ENCODE measurements at regions not wholly inside any gene's neighbourhood (a gene's known extent, or its start where the extent isn't known, plus 50 kb on each side); places are given as distances from the start of the nearest gene placed in this dataset.

DNA sequence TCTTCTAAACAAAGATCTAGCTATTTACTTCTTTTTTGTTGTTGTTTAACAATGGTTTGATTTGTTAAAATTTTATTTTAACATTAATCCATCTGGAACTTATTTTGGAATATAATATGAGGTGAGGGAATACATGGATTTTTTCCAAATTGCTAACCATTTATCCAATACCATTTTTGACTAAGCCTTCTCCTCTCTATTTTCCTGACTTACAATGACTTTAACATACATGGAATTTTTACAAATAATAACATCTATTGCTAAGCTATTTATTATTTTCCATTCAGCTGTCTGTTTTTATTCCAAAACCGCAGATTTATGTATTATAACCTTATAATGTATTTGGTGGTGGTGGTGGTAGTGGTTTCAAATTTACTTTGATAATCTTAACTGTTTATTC lies 420.3 kb upstream of the ADGRL2 start:
- no peaks in the 10 kb centered on the region for H3K9me3 ChIP-seq (ENCODE audit: control insufficient read depth in 5 of 5, low read length in 5 of 5)
- no peak overlapping the region for H3K4me3 ChIP-seq (ENCODE audit: low read depth in 1 of 5, low read length in 5 of 5)
- no peaks in the 10 kb centered on the region for H3K27me3 ChIP-seq (ENCODE audit: control insufficient read depth in 5 of 5, insufficient read depth in 4 of 5, low read length in 5 of 5)
- no peak overlapping the region for H3K27ac ChIP-seq (ENCODE audit: low read depth, low read length)
- H3K4me1 ChIP-seq (ENCODE audit: control insufficient read depth in 5 of 5, insufficient read depth in 5 of 5, low read length in 5 of 5), result no peaks in the 10 kb centered on the region
- H3K36me3 ChIP-seq (ENCODE audit: control insufficient read depth in 5 of 5, insufficient read depth in 5 of 5, low read length in 5 of 5), result no peaks in the 10 kb centered on the region
- H3K9ac ChIP-seq (ENCODE audit: low read length in 5 of 5), result no peak overlapping the region

DNA sequence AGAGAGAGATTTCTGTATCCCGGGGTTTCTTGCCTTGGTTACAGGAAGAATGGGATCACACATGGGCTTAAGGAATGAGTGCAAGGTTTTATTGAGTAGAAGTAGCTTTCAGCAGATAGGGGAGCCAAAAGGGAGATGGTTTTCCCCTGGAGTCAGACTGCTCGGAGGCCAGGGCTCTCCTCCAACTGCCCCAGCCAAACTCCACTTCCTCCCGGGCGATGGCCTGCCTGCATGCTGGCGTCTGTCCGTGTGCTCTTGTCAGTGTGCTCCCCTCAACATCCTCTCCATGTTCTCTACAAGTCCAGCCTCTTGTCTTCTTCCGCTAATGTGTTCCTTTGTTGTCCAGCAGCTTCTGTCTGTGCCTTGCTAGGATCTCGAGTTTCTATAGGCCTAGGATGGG lies 421.3 kb upstream of the ADGRL2 start:
- Histone ChIP-seq H3K9ac (ENCODE audit: low read length in 5 of 5) (no peak overlapping the region), H3K36me3 (ENCODE audit: control insufficient read depth in 5 of 5, insufficient read depth in 5 of 5, low read length in 5 of 5) (no peaks in the 10 kb centered on the region), H3K9me3 (ENCODE audit: control insufficient read depth in 5 of 5, low read length in 5 of 5) (no peaks in the 10 kb centered on the region), H3K4me1 (ENCODE audit: control insufficient read depth in 5 of 5, insufficient read depth in 5 of 5, low read length in 5 of 5) (no peaks in the 10 kb centered on the region), H3K27ac (ENCODE audit: low read depth, low read length) (no peak overlapping the region), H3K27me3 (ENCODE audit: control insufficient read depth in 5 of 5, insufficient read depth in 4 of 5, low read length in 5 of 5) (no peaks in the 10 kb centered on the region), H3K4me3 (ENCODE audit: low read depth in 1 of 5, low read length in 5 of 5) (no peak overlapping the region)

GRCh38 chr1:81377406-81377805 lies 423.3 kb upstream of the ADGRL2 start:
- no peaks in the 10 kb centered on the region for H3K36me3 ChIP-seq (ENCODE audit: control insufficient read depth in 5 of 5, insufficient read depth in 5 of 5, low read length in 5 of 5)
- H3K9me3 ChIP-seq (ENCODE audit: control insufficient read depth in 5 of 5, low read length in 5 of 5), result no peaks in the 10 kb centered on the region
- H3K4me1 ChIP-seq (ENCODE audit: control insufficient read depth in 5 of 5, insufficient read depth in 5 of 5, low read length in 5 of 5), result no peaks in the 10 kb centered on the region
- H3K9ac ChIP-seq (ENCODE audit: low read length in 5 of 5), result no peak overlapping the region
- no peak overlapping the region for H3K4me3 ChIP-seq (ENCODE audit: low read depth in 1 of 5, low read length in 5 of 5)
- H3K27me3 ChIP-seq (ENCODE audit: control insufficient read depth in 5 of 5, insufficient read depth in 4 of 5, low read length in 5 of 5), result no peaks in the 10 kb centered on the region
- no peak overlapping the region for H3K27ac ChIP-seq (ENCODE audit: low read depth, low read length)

DNA sequence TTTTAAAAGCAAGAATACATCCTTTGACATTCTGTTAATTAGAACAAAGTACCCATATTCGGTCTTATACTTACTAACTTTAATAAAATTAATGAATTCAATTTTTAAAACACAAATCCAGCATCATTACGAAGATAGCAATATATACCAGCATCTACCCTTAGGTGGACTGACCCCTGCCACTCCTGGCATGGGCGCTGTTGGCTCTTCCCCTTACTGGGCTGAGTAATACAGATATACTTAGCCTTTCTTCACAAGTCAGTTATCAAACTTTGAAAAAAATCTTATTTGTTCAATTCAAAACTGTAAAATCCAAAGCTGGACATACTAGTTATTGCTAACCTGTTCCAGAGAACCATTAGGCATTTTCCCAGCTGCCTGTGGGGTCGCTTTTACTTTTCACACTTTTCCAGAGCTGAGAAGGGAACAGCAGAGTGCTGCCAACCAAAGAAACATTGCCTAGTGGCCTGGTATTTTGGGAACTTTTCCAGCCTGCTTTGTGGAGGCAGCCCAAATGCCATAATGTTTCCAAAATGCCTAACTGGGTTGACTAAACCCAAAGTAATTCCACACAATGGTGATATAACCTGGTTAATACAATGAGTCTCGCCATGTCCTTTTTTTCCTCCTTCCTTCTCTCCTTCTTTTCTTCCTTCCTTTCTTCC lies 424.7 kb upstream of the ADGRL2 start:
- no peak overlapping the region for H3K4me3 ChIP-seq (ENCODE audit: low read depth in 1 of 5, low read length in 5 of 5)
- no peak overlapping the region for H3K27ac ChIP-seq (ENCODE audit: low read depth, low read length)
- no peak overlapping the region for H3K9ac ChIP-seq (ENCODE audit: low read length in 5 of 5)
- no peaks in the 10 kb centered on the region for H3K27me3 ChIP-seq (ENCODE audit: control insufficient read depth in 5 of 5, insufficient read depth in 4 of 5, low read length in 5 of 5)
- H3K9me3 ChIP-seq (ENCODE audit: control insufficient read depth in 5 of 5, low read length in 5 of 5), result no peaks in the 10 kb centered on the region
- H3K4me1 ChIP-seq (ENCODE audit: control insufficient read depth in 5 of 5, insufficient read depth in 5 of 5, low read length in 5 of 5), result no peaks in the 10 kb centered on the region
- H3K36me3 ChIP-seq (ENCODE audit: control insufficient read depth in 5 of 5, insufficient read depth in 5 of 5, low read length in 5 of 5), result no peaks in the 10 kb centered on the region

DNA sequence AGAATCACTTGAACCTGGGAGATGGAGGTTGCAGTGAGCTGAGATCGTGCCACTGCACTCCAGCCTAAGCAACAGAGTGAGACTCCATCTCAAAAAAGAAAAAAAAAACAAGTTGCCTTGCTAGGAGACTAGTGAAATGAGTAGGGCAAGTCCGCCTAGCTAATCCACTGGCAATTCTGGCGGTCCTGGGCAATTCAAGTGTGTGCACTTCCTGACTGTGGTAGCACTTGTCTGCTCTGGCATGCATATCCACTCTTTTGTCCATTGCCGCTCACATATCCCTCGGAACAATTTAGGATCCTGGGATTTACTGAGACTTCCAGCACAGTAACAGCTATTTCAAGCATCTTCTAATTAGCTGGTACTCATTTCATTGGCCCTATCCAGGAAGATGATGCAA lies 426.3 kb upstream of the ADGRL2 start:
- H3K9ac ChIP-seq (ENCODE audit: low read length in 5 of 5), result no peak overlapping the region
- no peak overlapping the region for H3K27ac ChIP-seq (ENCODE audit: low read depth, low read length)
- H3K4me1 ChIP-seq (ENCODE audit: control insufficient read depth in 5 of 5, insufficient read depth in 5 of 5, low read length in 5 of 5), result no peaks in the 10 kb centered on the region
- H3K4me3 ChIP-seq (ENCODE audit: low read depth in 1 of 5, low read length in 5 of 5), result no peak overlapping the region
- H3K27me3 ChIP-seq (ENCODE audit: control insufficient read depth in 5 of 5, insufficient read depth in 4 of 5, low read length in 5 of 5), result no peaks in the 10 kb centered on the region
- no peaks in the 10 kb centered on the region for H3K36me3 ChIP-seq (ENCODE audit: control insufficient read depth in 5 of 5, insufficient read depth in 5 of 5, low read length in 5 of 5)
- no peaks in the 10 kb centered on the region for H3K9me3 ChIP-seq (ENCODE audit: control insufficient read depth in 5 of 5, low read length in 5 of 5)

- H3K4me1 ChIP-seq (ENCODE audit: control insufficient read depth in 5 of 5, insufficient read depth in 5 of 5, low read length in 5 of 5), result no peaks in the 10 kb centered on the region
- H3K4me3 ChIP-seq (ENCODE audit: low read depth in 1 of 5, low read length in 5 of 5), result no peak overlapping the region
- H3K27me3 ChIP-seq (ENCODE audit: control insufficient read depth in 5 of 5, insufficient read depth in 4 of 5, low read length in 5 of 5), result no peaks in the 10 kb centered on the region
- H3K9me3 ChIP-seq (ENCODE audit: control insufficient read depth in 5 of 5, low read length in 5 of 5), result peaks cover 0 to 2% (median 0%) of the 10 kb centered on the region in 5 donors
- no peak overlapping the region for H3K9ac ChIP-seq (ENCODE audit: low read length in 5 of 5)
- no peaks in the 10 kb centered on the region for H3K36me3 ChIP-seq (ENCODE audit: control insufficient read depth in 5 of 5, insufficient read depth in 5 of 5, low read length in 5 of 5)
- no peak overlapping the region for H3K27ac ChIP-seq (ENCODE audit: low read depth, low read length)
These were observed 428.9 kb upstream of the ADGRL2 start for GRCh38 chr1:81371864-81372263.

DNA sequence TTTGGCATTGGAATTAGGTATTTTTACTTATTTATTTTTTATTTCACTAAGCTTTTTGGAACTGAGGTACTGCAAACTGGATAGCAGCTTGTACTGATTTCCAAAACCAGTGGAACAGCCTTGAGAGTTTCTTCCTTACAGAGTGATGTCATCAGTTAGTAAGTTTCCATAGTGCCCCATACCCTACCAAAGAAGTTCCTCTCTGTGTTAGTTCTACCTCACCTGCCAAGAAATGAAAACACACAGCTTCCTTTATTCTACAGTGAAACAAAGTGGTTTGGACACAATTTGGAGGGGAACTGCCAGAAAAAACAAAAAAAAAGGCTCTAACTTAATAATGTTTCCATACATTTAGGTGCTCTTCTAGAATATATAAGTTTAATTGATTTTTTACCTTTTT lies 430.9 kb upstream of the ADGRL2 start:
- Histone ChIP-seq H3K27ac (ENCODE audit: low read depth, low read length) (no peak overlapping the region), H3K27me3 (ENCODE audit: control insufficient read depth in 5 of 5, insufficient read depth in 4 of 5, low read length in 5 of 5) (no peaks in the 10 kb centered on the region), H3K4me1 (ENCODE audit: control insufficient read depth in 5 of 5, insufficient read depth in 5 of 5, low read length in 5 of 5) (no peaks in the 10 kb centered on the region)

GRCh38 chr1:81366173-81366572 lies 434.6 kb upstream of the ADGRL2 start:
- Histone ChIP-seq H3K4me1 (ENCODE audit: control insufficient read depth in 5 of 5, insufficient read depth in 5 of 5, low read length in 5 of 5) (no peaks in the 10 kb centered on the region), H3K36me3 (ENCODE audit: control insufficient read depth in 5 of 5, insufficient read depth in 5 of 5, low read length in 5 of 5) (no peaks in the 10 kb centered on the region), H3K9me3 (ENCODE audit: control insufficient read depth in 5 of 5, low read length in 5 of 5) (peaks cover 0 to 2% (median 0%) of the 10 kb centered on the region in 5 donors), H3K4me3 (ENCODE audit: low read depth in 1 of 5, low read length in 5 of 5) (no peak overlapping the region), H3K27ac (ENCODE audit: low read depth, low read length) (no peak overlapping the region), H3K27me3 (ENCODE audit: control insufficient read depth in 5 of 5, insufficient read depth in 4 of 5, low read length in 5 of 5) (no peaks in the 10 kb centered on the region), H3K9ac (ENCODE audit: low read length in 5 of 5) (no peak overlapping the region)

More for the DNA sequence above, 430.9 kb upstream of the ADGRL2 start:
- H3K4me3 ChIP-seq (ENCODE audit: low read depth in 1 of 5, low read length in 5 of 5), result no peak overlapping the region
- peaks cover 0 to 2% (median 0%) of the 10 kb centered on the region in 5 donors for H3K9me3 ChIP-seq (ENCODE audit: control insufficient read depth in 5 of 5, low read length in 5 of 5)
- no peak overlapping the region for H3K9ac ChIP-seq (ENCODE audit: low read length in 5 of 5)
- H3K36me3 ChIP-seq (ENCODE audit: control insufficient read depth in 5 of 5, insufficient read depth in 5 of 5, low read length in 5 of 5), result no peaks in the 10 kb centered on the region

- Histone ChIP-seq H3K9ac (ENCODE audit: low read length in 5 of 5) (no peak overlapping the region), H3K4me3 (ENCODE audit: low read depth in 1 of 5, low read length in 5 of 5) (no peak overlapping the region), H3K4me1 (ENCODE audit: control insufficient read depth in 5 of 5, insufficient read depth in 5 of 5, low read length in 5 of 5) (no peaks in the 10 kb centered on the region), H3K36me3 (ENCODE audit: control insufficient read depth in 5 of 5, insufficient read depth in 5 of 5, low read length in 5 of 5) (no peaks in the 10 kb centered on the region), H3K27me3 (ENCODE audit: control insufficient read depth in 5 of 5, insufficient read depth in 4 of 5, low read length in 5 of 5) (no peaks in the 10 kb centered on the region), H3K27ac (ENCODE audit: low read depth, low read length) (no peak overlapping the region), H3K9me3 (ENCODE audit: control insufficient read depth in 5 of 5, low read length in 5 of 5) (peaks cover 0 to 2% (median 0%) of the 10 kb centered on the region in 5 donors)
These were observed 436.6 kb upstream of the ADGRL2 start for GRCh38 chr1:81364088-81364487.

GRCh38 chr1:81358151-81358550 lies 442.6 kb upstream of the ADGRL2 start:
- no peaks in the 10 kb centered on the region for H3K4me1 ChIP-seq (ENCODE audit: control insufficient read depth in 5 of 5, insufficient read depth in 5 of 5, low read length in 5 of 5)
- H3K27ac ChIP-seq (ENCODE audit: low read depth, low read length), result no peak overlapping the region
- H3K36me3 ChIP-seq (ENCODE audit: control insufficient read depth in 5 of 5, insufficient read depth in 5 of 5, low read length in 5 of 5), result no peaks in the 10 kb centered on the region
- no peak overlapping the region for H3K4me3 ChIP-seq (ENCODE audit: low read depth in 1 of 5, low read length in 5 of 5)
- no peak overlapping the region for H3K9ac ChIP-seq (ENCODE audit: low read length in 5 of 5)
- no peaks in the 10 kb centered on the region for H3K9me3 ChIP-seq (ENCODE audit: control insufficient read depth in 5 of 5, low read length in 5 of 5)
- no peaks in the 10 kb centered on the region for H3K27me3 ChIP-seq (ENCODE audit: control insufficient read depth in 5 of 5, insufficient read depth in 4 of 5, low read length in 5 of 5)
